BLaER1 treated with 17β-estradiol and CSF1 and Interleukin-3, amounts not matched to agents 10 nM and 100 nM (cell line): ENCODE measurements at regions not wholly inside any gene's neighbourhood (a gene's known extent, or its start where the extent isn't known, plus 50 kb on each side); places are given as distances from the start of the nearest gene placed in this dataset.

Experiments used
- H3K27ac ChIP-seq, 11 experiments: shearing (Covaris generic); formaldehyde crosslinking; 2 replicates each; pipeline ENCODE4 v1.8.1; 2022
- H3K27me3 ChIP-seq, 11 experiments: shearing (Covaris generic); formaldehyde crosslinking; 2 replicates each; pipeline ENCODE4 v1.8.1; 2022
- H3K36me3 ChIP-seq, 11 experiments: shearing (Covaris generic); formaldehyde crosslinking; 2 replicates each; pipeline ENCODE4 v1.8.1; 2022
- H3K4me1 ChIP-seq, 10 experiments: shearing (Covaris generic); formaldehyde crosslinking; 2 replicates each; pipeline ENCODE4 v1.8.1; 2022
- H3K4me2 ChIP-seq, 11 experiments: shearing (Covaris generic); formaldehyde crosslinking; 2 replicates each; pipeline ENCODE4 v1.8.1; 2022
- H3K4me3 ChIP-seq, 10 experiments: shearing (Covaris generic); formaldehyde crosslinking; 2 replicates each; pipeline ENCODE4 v1.8.1; 2022
- H3K9ac ChIP-seq, 11 experiments: shearing (Covaris generic); formaldehyde crosslinking; 2 replicates each; pipeline ENCODE4 v1.8.1; 2022
- H3K9me3 ChIP-seq, 11 experiments: shearing (Covaris generic); formaldehyde crosslinking; replicated peaks in 1 of 11; 2 replicates each; pipeline ENCODE4 v1.8.1; 2022
- H4K20me1 ChIP-seq, 11 experiments: shearing (Covaris generic); formaldehyde crosslinking; 2 replicates each; pipeline ENCODE4 v1.8.1; 2022
- Cebpa-rat ChIP-seq, 11 experiments: shearing (Covaris generic); IDR thresholded peaks; 2 replicates each; pipeline ENCODE4 v1.8.1; 2022

DNA sequence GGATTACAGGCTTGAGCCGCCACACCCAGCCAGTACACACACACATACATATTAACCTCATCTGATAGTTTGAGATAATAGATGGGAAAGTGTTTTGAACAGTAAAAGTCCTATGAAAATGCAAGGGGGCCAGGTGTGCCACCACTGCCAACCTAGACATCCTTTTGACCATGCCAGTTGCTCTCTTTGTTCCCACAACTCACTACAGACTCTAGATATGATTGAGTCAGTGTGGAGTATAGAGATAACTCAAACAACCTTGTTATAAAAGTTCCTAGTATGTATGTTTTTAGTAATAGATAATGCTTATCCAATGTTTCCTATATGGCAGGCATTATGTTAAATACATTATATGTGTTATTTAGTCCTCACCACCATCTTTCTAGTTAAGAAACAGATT, 72.7 kb upstream of the JAK1 start:
- Histone ChIP-seq H3K9me3 (no peaks in the 10 kb centered on the region), H3K27me3 (no peaks in the 10 kb centered on the region), H3K9ac (no peak overlapping the region), H3K4me3 (no peak overlapping the region), H4K20me1 (peaks cover 0 to 58% (median 0%) of the 10 kb centered on the region in 11 experiments; a peak in 2 of 22 replicates), H3K36me3 (peaks cover 0 to 8% (median 0%) of the 10 kb centered on the region in 11 experiments; a peak in 2 of 22 replicates), H3K27ac (no peak overlapping the region), H3K4me2 (no peak overlapping the region), H3K4me1 (peaks cover 8 to 27% (median 13%) of the 10 kb centered on the region in 10 experiments)
- no peak for TF ChIP-seq Cebpa-rat (IDR thresholded peaks at IDR 0.05)

DNA sequence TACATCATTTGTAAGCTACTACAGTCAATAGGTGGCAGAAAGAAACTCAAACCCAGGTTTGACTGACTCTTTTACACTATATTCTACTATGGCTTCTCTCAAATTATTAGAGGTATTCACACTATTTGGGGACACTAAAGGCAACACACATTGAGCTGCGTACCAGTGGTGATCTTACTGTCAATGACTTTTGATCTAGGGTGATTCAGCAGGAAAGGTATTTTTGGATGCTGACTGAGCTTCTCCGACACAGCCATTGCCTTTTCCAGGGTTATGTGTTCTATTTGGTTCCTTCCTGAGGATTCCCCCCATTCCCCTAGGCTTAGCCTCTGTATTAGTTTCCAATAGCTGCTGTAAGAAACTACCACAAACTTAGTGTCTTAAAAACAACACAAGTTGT, 73.2 kb upstream of the JAK1 start:
- TF ChIP-seq Cebpa-rat (IDR thresholded peaks at IDR 0.05), result no peak

DNA sequence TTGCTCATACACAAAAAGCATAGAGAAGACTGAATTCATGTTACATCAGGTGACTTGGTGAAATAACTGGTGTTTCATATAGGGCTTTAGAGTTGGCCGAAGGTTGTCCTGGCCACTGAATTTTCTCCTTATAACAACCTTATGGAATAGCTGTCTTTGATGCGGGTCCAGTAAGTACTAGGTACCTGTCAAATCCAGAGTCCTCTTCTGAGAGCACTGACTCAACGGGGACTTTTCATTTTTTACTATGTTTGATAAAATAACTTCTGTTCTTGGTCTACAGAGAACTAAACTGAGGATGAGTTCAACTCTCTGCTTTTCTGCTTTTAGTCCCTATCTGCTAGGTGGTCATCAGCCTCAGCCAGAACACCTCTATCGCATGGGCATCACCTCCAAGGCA, 76.1 kb upstream of the JAK1 start:
- H3K4me1 ChIP-seq, result peaks cover 10 to 30% (median 23%) of the 10 kb centered on the region in 10 experiments
- no peaks in the 10 kb centered on the region for H3K9me3 ChIP-seq
- H4K20me1 ChIP-seq, result peaks cover 0 to 71% (median 0%) of the 10 kb centered on the region in 11 experiments; a peak in 2 of 22 replicates
- H3K4me3 ChIP-seq, result no peak overlapping the region
- no peak overlapping the region; a peak in 1 of 22 replicates for H3K9ac ChIP-seq
- H3K27ac ChIP-seq, result no peak overlapping the region
- H3K4me2 ChIP-seq, result no peak overlapping the region
- no peak for TF ChIP-seq Cebpa-rat (IDR thresholded peaks at IDR 0.05)
- no peaks in the 10 kb centered on the region for H3K27me3 ChIP-seq
- no peaks in the 10 kb centered on the region for H3K36me3 ChIP-seq

More for the DNA sequence above, 73.2 kb upstream of the JAK1 start:
- Histone ChIP-seq H3K9me3 (no peaks in the 10 kb centered on the region), H3K9ac (no peak overlapping the region), H3K36me3 (peaks cover 0 to 8% (median 0%) of the 10 kb centered on the region in 11 experiments; a peak in 2 of 22 replicates), H3K4me2 (no peak overlapping the region), H3K4me1 (peaks cover 8 to 27% (median 13%) of the 10 kb centered on the region in 10 experiments), H4K20me1 (peaks cover 0 to 58% (median 0%) of the 10 kb centered on the region in 11 experiments; a peak in 2 of 22 replicates), H3K27ac (no peak overlapping the region), H3K4me3 (no peak overlapping the region), H3K27me3 (no peaks in the 10 kb centered on the region)

GRCh38 chr1:65044411-65044810, 78.1 kb upstream of the JAK1 start:
- Histone ChIP-seq H3K27me3 (no peaks in the 10 kb centered on the region), H3K27ac (no peak overlapping the region), H3K36me3 (no peaks in the 10 kb centered on the region), H3K4me3 (no peak overlapping the region), H3K9ac (no peak overlapping the region), H3K4me1 (peaks cover 10 to 40% (median 28%) of the 10 kb centered on the region in 10 experiments), H4K20me1 (peaks cover 0 to 85% (median 0%) of the 10 kb centered on the region in 11 experiments; a peak in 2 of 22 replicates), H3K9me3 (no peaks in the 10 kb centered on the region), H3K4me2 (peak overlapping the region in 3 of 11 experiments; percentile 7 to 42 (median 40); a peak in 2 of 22 replicates)
- no peak for TF ChIP-seq Cebpa-rat (IDR thresholded peaks at IDR 0.05)

DNA sequence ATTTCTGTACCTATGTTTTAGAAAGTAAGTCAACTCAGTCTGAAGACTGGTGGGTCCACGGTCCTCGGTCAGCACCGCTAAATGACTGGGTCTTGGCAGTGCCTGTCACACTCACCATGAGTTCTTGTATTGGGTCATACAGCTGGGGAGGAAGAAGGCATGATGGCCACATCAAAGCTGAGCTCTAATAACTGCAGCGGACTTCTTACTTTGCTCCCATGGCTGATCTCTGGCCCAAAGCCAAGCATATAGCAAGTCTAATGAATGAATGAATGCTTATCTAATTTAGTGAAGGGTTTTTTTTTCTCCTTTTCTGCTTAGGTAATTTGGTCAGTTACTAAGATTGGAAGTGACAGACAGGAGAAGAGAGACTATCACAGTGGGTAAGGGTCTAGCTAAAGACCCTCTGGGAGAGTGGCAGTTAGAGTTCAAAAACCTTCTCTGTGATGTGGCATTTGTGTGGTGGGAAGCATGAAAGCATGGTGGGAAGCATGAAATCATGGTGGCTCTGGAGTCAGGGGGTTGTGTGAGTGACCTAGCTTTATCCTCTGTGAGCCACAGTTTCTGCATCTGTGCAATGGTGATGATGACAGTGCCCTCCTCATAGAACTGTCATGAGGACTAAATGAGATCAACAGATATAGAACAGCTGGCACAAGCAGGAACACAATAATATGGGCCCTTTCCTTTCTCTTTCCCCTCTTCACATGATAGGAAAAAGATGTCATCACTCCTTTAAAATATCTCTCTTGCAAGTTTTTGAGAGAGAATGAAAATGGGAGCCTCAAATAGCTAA, 78.9 kb upstream of the JAK1 start:
- Histone ChIP-seq H3K27me3 (no peaks in the 10 kb centered on the region), H3K36me3 (no peaks in the 10 kb centered on the region), H3K9ac (no peak overlapping the region), H3K4me2 (peak overlapping the region in 6 of 11 experiments; percentile 7 to 42 (median 26); a peak in 10 of 22 replicates), H4K20me1 (peaks cover 0 to 87% (median 0%) of the 10 kb centered on the region in 11 experiments; a peak in 2 of 22 replicates), H3K4me1 (peaks cover 10 to 42% (median 28%) of the 10 kb centered on the region in 10 experiments), H3K27ac (no peak overlapping the region), H3K9me3 (no peaks in the 10 kb centered on the region), H3K4me3 (no peak overlapping the region)
- TF ChIP-seq Cebpa-rat (IDR thresholded peaks at IDR 0.05), result no peak

GRCh38 chr1:65048335-65048734, 82.0 kb upstream of the JAK1 start:
- H4K20me1 ChIP-seq, result peaks cover 0 to 89% (median 0%) of the 10 kb centered on the region in 11 experiments; a peak in 2 of 22 replicates
- H3K36me3 ChIP-seq, result peaks cover 0 to under 1% (median 0%) of the 10 kb centered on the region in 11 experiments; a peak in 4 of 22 replicates
- H3K4me2 ChIP-seq, result peak overlapping the region in 3 of 11 experiments; percentile 0 to 40 (median 33); a peak in 3 of 22 replicates
- H3K9ac ChIP-seq, result no peak overlapping the region
- H3K27ac ChIP-seq, result no peak overlapping the region
- peaks cover 0 to 28% (median 15%) of the 10 kb centered on the region in 10 experiments; a peak in 14 of 20 replicates for H3K4me1 ChIP-seq
- no peaks in the 10 kb centered on the region for H3K27me3 ChIP-seq
- no peaks in the 10 kb centered on the region for H3K9me3 ChIP-seq
- TF ChIP-seq Cebpa-rat (IDR thresholded peaks at IDR 0.05), result no peak
- no peak overlapping the region for H3K4me3 ChIP-seq

- peaks cover 9 to 21% (median 13%) of the 10 kb centered on the region in 10 experiments; a peak in 19 of 20 replicates for H3K4me1 ChIP-seq
- H4K20me1 ChIP-seq, result peaks cover 0 to 92% (median 0%) of the 10 kb centered on the region in 11 experiments; a peak in 2 of 22 replicates
- H3K9ac ChIP-seq, result no peak overlapping the region
- no peaks in the 10 kb centered on the region for H3K27me3 ChIP-seq
- no peak overlapping the region for H3K27ac ChIP-seq
- no peaks in the 10 kb centered on the region for H3K9me3 ChIP-seq
- H3K4me2 ChIP-seq, result no peak overlapping the region
- no peak overlapping the region for H3K4me3 ChIP-seq
- no peak for TF ChIP-seq Cebpa-rat (IDR thresholded peaks at IDR 0.05)
- peaks cover 0 to 11% (median 3%) of the 10 kb centered on the region in 11 experiments; a peak in 8 of 22 replicates for H3K36me3 ChIP-seq
These were observed 83.8 kb upstream of the JAK1 start for GRCh38 chr1:65049941-65050713.

- Histone ChIP-seq H3K9ac (no peak overlapping the region), H3K27ac (no peak overlapping the region), H3K27me3 (no peaks in the 10 kb centered on the region), H3K4me2 (no peak overlapping the region), H3K4me1 (peaks cover 9 to 15% (median 14%) of the 10 kb centered on the region in 10 experiments; a peak in 18 of 20 replicates), H3K36me3 (peaks cover 0 to 17% (median 8%) of the 10 kb centered on the region in 11 experiments; a peak in 13 of 22 replicates), H3K9me3 (no peaks in the 10 kb centered on the region), H4K20me1 (peaks cover 0 to 92% (median 0%) of the 10 kb centered on the region in 11 experiments; a peak in 2 of 22 replicates), H3K4me3 (no peak overlapping the region)
- TF ChIP-seq Cebpa-rat (IDR thresholded peaks at IDR 0.05), result no peak
These were observed 84.4 kb upstream of the JAK1 start for GRCh38 chr1:65050735-65051134.
